T-helper 2 cell (primary cell): ENCODE measurements at regions not wholly inside any gene's neighbourhood (a gene's known extent, or its start where the extent isn't known, plus 50 kb on each side); places are given as distances from the start of the nearest gene placed in this dataset.
A peak's percentile ranks its signal among the peaks of the same experiment; 100 is the strongest.
"Not testable (repeated sequence)": the region's sequence is repeated elsewhere in the genome, so short reads cannot be mapped to it uniquely, and the experiment has no call there.

Experiments
- DNase-seq, 5 experiments: peaks; one replicate each; pipeline versions ENCODE4 v3.0.0 to v3.0.0-alpha.2; 2012 to 2022

DNA sequence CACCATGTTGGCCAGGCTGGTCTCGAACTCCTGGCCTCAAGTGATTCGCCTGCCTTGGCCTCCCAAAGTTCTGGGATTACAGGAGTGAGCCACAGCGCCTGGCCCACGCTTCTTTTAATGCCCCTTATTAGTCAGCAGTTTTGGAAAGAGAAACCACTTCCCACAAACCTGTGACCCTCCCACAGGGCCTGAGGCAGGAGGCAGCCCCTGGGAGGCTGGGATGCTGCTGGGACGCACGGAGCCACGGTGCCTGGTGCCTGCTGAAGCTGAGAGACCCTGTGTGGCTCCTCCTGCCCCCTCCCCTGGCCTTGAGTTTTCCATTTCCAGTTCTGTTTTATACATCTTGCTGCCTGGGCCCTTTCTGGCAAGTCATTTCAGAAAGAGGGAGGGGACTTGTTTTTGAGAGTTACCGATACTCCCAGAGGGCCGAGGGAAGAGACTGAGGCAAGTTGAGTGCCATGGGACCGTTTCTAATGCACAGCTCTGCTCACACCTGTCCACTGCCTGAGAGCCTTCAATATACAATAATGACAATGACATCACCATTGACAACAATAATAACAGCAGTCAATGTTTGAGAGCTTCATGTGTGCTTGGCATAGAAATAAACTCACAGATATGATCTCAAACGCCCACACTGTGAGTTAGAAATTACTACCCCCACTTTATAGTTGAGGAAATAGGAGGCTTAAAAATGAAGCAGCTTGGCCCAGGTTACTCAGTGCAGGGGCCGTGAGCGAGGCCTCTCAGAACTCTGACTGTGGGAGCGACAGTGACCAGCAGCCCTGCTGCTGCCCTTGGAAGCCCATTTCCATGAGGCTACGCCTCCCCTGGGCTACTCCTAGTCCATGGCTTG, 78.1 kb upstream of the YWHAQ start:
- DNase-seq, result peak in 2 of 5 experiments; percentile 27 to 86

DNA sequence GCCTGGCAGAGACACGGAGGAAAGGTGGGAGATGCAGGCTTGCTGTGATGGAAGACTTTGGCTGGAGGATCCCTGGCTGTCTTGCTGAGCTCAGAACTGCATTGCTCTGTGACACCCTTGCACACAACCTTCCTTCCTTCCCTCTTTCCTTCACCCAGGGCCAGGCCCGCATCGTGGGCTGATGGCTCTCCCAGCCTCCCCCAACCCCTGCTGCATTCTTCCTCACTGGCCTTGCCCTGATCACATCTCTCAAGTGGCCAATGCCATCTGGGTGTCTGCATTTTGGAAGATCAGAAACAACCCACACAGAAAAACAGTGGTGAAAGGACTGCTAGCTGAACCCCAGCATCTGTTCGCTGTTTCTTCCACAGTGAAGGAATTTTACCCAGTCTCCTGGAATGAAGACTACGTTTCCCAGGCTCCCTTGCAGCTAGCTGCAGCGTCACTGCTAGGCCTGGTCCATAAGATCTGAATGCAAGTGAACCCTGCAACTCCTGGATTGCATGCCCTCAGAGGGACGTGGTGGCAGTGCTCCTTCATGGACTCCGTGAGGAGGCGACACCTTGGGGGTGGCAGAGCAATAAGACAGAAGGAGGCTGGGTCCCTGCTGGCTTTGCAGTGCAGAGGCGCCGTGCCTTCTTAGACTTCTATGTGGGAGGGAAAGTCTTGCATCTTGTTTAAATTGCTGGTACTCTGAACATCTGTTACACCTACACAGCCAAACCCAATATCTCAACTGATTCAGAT, 78.9 kb upstream of the YWHAQ start:
- DNase-seq, result peak in 1 of 5 experiments; percentile 47

DNA sequence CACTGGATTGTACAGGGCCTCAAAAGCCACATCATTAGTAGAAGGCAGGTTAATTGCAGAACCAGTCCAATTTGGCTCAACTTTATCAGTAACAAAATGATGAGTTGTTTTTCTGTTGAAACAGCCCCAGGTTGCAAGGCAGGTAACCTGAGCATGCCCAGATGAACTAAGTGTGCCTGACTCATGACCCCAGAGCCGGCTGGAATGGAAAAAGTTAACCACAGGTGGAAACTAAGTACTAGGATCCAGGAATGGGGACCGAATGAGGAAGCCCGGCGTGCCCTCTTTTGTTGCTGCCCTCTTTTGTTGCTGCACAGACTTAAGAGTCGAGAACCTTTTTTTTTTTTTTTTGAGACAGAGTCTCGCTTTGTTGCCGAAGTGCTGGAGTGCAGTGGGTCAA, 79.5 kb upstream of the YWHAQ start:
- DNase-seq, result no peak

DNA sequence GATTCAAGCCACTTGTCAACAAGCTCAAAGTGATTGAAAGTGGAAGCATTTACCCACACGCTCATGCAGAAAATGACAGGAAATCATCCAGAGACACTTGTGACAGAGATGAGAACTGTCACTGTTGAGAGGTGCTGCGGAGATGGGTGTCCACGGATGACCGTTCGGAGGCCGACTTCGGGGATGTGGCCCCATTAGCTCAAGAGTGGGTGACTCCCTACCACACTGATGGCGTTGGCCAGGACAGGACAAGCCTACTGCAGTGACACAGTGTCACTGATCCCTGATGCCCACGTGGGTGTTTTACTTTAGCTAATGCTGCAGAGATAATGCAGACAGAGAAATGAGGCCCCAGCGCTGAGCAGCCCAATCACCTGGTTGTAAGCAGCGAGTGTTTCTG, 81.5 kb upstream of the YWHAQ start:
- DNase-seq, result peak in 2 of 5 experiments; percentile 39 to 82

DNA sequence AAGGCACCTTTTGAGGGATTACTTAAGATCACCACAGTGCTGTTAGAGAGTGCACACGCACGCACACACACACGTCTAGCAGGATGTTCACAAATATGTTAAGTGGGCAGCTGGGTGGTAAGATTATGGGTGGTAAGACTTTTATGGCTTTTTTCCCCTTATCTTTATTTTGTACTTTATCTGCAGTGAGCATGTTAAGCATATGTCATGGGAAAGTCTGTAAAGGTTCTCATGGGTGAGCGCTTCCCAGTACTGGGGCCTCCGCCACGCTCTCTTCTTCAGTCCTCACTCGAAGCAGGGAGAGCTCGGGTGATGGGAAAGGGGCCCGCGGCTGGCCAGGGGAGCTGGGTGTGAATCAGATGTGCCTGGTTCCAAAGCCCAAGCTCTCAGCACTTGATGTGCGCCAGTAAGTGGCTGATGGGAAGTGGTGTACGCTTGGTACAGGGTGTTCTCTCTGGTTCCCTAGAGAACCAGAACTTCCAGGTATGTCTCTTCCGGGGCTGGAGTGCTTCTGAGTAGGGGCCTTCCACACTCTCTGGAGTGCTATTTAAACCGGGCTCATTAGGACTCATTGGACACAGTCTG, 83.9 kb upstream of the YWHAQ start:
- DNase-seq, result peak in 1 of 5 experiments; percentile 27

DNA sequence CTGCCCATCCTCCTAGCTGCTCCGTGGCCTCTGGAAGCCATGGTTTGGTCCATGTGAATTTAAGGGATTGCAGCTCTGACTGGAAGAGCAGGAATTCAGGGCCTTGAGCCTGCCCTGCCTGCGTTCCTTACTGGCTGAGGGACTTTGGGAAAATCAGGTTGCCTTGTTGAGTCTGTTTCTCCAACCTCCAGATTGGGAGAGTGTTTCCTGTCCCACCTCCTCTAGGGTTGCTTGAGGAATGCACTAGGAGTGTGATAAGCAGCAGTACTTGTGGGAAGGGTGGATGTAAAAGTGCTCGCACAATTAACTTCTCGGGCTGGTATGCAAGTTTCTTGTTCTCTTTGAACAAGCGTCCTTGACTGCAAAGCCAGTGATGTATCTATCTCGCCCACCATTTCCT, 84.4 kb upstream of the YWHAQ start:
- DNase-seq, result no peak

DNA sequence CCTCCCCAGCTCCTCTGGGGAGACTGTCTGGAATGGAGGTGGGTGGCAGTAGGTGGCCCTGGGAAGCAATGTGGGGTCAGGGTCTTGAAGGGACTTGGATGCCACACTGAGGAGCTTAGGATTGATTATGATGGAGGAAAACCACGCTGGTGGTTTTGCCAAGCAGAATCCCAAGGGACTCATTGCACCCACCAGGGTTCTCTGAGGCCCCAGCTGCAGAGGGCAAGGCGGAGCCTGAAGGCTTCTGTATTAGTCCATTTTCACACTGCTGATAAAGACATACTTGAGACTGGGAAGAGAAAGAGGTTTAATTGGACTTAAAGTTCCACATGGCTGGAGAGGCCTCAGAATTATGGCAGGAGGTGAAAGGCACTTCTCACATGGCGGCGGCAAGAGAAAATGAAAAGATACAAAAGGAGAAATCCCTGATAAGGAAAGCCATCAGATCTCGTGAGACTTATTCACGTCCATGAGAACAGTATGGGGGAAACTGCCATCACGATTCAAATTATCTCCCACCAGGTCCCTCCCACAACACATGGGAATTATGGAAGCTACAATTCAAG, 87.2 kb upstream of the YWHAQ start:
- no peak for DNase-seq

DNA sequence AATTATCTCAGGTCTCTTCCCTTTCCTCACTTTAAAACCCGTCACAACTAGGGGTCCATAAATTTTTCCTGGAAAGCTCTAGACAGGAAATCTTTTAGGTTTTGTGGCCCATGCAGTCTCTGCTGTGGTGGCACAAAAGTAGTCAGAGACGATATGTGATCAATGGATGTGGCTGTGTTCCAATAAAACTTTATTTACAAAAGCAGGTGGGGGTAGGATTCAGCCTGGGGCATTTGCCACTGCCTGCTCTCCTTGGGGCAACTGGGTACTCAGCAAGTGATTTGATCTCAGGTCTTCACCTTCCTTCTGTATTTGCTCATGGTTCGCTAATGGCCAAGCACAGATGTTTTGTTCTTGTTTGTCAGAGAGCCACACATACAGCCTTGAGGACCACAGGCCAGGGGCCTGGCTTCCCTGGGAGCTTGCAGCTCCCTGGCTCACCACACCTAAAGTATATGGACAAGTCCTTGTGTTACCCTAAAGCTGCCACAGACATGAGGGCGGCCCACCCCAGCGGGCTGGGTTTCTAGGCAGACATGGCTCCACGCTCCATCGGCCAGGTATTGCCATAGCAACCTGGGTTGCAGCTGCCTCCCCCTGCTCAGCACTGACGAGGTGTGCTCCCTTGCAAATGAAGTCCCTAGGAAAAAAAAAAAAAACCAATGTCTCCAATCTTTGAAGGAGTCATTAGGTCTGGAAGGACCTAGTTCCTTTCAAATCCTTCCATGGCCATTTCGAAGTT, 89.7 kb upstream of the YWHAQ start:
- DNase-seq, result no peak

DNA sequence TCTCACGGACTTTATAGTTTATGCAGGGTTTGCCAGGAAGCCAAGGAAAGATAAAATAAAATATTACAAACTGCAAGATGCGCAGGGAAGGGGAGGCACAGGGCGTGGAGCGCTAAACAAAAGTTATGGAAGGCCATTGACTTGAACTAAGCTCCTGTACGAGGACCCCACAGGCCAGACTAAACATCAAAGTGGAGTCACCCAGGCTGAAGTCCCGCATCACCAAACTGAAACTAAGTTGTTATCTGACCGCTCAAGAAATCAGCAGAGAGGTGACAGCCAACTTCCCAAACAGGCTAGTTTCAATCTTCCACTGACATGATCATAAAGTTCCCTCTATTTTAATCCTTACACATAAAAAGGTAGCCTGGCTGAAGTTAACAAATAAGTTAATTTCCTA, 90.5 kb upstream of the YWHAQ start:
- no peak for DNase-seq

DNA sequence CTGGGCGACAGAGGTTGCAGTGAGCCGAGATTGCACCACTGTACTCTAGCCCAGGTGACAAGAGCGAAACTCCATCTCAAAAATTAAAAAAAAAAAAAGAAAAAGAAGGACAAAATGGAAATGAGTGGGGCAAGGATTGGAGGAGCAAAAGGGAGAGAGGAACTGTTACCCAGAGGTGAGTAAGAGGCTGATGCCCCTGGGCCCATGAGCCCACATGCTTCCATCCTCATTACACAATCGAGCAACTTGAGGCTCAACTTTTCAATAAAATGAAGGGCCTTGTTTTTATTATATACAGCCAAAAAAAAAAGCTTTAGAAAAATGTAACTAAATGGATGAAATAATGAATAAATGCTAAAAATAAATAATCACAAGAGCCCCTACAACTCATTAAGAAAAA, 91.7 kb upstream of the YWHAQ start:
- no peak for DNase-seq

DNA sequence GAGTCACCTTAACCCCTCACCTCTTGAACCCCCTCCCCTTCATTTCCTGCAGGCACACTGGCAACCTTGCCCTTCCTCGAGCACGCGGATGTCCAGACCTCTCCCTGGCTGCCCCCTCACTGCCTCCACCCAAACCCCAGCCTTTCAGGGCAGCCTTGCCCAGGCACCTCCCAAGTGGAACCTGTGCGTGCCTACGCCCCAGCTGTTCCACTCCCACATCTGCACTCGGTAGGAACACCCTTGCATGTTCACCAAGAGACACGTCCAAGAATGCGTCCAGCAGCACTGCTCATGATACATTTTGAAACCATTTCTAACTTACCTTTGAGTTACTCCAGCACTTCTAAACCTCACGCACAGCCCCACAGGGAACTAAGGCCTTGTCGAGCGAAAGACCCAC, 93.8 kb upstream of the YWHAQ start:
- DNase-seq, result no peak

DNA sequence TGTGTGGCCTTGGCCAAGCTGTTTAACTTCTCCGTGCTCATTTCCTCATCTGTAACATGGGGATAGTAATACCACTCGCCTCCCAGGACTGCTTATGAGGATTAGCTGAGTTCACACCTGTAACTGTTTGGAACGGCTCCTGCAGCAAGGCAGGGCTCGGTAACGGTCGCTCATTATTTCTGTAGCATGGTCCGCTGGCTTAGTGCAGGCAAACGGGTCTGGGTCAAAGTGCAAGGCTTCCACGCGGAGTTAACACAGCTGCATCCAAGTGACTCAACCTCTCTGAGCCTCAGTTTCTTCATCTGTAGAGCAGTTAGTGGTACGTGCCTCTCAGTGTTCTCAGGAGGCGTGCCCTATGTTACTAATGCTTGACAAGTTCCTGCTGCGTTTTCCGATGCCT, 94.3 kb upstream of the YWHAQ start:
- no peak for DNase-seq

DNA sequence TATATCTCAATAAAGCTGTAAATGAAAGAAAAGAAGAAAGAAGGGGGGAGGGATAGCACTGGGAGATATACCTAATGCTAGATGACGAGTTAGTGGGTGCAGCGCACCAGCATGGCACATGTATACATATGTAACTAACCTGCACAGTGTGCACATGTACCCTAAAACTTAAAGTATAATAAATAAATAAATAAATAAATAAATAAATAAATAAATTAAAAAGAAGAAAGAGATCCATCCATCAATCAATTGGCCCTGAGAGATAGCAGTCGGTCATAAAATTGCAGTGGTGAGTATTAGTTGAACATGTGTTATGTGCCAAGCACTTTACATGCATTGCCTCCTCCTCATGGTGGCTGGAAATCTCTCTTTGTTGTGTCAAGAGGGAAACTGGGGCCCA, 95.2 kb upstream of the YWHAQ start:
- DNase-seq, result not testable (repeated sequence)

DNA sequence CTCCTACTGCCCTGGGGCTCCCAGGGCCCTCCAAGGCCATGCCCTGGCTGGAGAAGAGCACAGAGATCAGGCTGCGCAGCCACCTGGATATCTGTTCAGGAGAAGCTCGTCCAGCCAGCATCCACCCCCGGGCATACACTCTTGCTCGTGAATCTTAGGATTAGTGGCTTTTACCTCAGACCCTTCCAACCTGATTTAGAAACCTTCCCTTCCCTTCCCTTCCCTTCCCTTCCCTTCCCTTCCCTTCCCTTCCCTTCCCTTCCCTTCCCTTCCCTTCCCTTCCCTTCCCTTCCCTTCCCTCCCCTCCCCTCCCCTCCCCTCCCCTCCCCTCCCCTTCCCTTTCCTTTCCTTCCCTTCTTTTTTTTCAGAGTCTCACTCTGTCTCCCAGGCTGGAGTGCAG, 99.7 kb upstream of the YWHAQ start:
- DNase-seq, result not testable (repeated sequence)

DNA sequence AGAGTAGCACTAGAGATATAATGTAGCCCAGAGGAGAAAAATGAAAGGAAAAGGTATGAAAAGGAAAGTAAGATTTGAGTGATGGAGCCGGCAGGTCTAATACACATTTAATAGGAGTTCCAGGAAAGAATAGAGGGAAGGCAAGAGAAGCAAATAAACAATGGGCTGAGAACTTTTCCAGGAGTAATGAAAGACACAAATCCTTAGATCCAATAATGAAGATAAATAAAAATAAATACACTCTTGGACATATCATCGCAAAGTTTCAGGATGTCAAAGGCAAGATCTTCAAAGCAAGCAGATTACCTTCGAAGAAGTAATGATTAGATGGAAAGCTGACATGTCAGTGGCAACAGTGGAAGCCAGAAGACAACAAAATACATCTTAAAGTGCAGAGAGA, 102.0 kb upstream of the YWHAQ start:
- no peak for DNase-seq

DNA sequence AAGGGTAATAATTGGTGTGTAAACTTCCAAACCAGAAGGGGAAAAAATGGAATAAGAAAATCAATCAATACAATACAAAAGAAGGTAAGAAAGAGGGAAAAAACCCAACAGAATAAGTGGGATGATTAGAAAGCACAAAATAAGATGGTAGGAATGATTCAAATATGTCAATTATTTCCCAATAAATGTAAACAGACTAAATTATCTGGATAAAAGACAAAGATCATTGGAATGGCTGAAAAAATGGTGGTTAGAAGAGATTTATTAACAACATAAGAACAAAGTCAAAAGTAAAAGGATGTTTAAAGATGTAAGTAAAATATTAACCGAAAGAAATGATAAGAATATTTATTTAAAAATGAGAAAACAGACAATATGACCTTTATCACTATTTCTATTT, 103.5 kb upstream of the YWHAQ start:
- no peak for DNase-seq

DNA sequence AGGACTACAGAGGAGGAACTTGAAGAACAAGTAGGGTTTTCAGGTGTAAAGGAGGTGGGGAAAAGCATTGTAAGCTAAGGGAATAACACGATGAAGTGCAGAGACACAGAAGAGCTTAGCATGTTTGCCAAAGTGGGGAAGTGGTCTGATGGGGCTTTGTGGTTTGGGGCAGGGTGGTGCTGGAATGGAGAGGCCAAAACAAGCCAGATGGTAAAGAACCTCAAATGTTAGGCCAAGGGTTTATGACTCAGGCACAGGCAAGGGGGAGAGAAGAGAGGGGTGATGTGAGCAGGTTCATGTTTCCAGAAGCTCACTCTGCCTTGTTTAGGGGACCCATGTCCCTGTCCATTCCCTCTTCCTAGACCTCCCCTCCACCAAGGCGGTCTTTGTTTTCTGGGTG, 104.5 kb upstream of the YWHAQ start:
- DNase-seq, result peak in 1 of 5 experiments; percentile 70

DNA sequence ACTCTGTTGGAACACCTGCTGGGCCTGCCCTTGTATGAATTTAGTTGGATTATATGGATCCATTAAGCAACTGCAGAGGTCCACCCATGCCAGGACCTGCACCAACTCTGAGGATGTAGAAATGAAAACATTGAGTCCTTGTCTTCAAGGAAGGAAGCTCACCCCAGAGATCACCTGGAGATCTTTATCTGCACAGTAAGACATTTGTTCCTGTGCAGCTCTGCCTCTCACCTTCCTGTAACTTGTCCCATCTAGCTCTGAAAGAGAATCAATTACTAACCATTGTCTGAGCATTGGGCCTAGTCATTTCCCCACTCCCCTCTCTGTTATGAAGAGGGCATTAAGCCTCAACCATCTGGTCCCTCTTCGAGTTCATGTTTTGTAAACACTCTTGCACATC, 105.2 kb upstream of the YWHAQ start:
- DNase-seq, result peak in 1 of 5 experiments; percentile 75

DNA sequence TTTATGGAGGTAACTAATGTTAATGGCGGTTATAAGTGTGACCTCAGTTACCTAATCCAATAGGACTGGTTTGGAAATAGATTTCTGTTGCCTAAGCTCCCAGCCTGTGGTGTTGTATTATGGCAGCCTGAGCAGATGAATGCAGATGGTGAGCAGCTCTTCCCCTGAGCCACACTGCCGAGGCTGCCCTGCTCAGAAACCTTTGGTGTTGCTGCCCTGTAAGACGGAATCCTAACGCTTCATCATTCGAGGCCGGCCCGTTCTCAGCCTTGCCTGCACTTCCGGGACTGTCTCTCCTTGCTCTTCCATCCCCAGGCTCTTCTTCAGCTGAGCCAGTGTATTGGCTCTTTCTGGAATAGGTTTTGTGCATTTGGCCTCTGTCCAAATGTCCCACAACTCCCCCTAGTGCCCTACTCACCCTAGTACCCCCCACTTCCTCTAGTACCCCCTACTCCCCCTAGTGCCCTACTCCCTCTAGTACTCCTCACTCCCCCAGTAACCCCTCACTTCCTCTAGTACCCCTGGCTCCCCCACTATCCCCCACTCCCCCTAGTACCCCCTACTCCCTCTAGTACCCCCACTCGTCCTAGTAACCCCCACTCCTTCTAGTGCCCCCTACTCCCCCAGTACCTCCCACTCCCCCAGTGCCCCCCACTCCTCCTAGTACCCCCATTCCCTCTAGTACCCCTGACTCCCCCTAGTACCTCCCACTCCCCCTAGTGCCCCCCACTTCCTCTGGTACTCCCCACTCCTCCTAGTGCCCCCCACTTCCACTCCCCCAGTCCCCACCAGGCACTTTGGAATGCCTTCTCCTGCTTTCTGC, 106.0 kb upstream of the TAF1B start:
- peak in 1 of 5 experiments; percentile 57 for DNase-seq

DNA sequence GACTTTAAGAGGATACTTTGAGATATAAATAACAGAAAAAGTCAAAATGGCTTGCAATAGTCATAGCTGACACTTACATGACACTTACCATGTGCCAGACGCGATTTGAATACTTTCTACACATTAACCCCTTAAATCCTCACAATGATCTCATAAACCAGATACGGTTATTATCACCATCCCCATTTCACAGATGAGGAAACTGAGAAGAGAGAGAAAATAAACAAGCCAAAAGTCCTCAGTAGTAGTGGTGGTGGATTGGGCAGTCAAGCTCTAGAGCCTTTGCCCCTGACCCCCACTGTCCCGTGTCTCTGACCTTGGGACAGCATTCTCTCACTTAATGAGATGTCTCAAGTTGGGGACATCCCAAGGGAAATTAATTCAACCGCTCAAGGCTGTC, 105.2 kb upstream of the TAF1B start:
- DNase-seq, result no peak
